HT-29 (cell line): ENCODE measurements at regions not wholly inside any gene's neighbourhood (a gene's known extent, or its start where the extent isn't known, plus 50 kb on each side); places are given as distances from the start of the nearest gene placed in this dataset.
"Not testable (repeated sequence)": the region's sequence is repeated elsewhere in the genome, so short reads cannot be mapped to it uniquely, and the experiment has no call there.

ENCODE experiments used
- DNase-seq: peaks from one replicate; pipeline ENCODE4 v3.0.0-alpha.2; 2015; ENCODE audit warnings: low spot score

DNA sequence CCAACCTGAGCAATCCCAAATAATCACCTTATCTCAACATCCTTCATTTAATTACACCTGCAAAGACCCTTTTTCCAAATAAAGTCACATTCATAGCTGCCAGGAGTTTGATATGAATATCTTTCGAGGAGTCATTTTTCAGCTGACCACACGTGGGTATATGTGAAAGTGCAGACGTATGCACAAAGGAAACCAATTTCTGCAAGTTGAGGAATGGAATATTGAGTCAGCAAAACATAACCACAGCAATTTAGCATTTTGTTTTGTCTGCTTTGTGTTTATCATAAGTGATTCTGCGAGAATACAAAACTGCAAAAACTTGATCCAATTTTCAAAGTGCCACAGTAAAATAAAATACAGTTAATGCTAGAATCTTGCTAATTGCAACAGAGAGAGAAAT is 295.9 kb downstream of the SUCLA2 start:
- DNase-seq, result no peak

DNA sequence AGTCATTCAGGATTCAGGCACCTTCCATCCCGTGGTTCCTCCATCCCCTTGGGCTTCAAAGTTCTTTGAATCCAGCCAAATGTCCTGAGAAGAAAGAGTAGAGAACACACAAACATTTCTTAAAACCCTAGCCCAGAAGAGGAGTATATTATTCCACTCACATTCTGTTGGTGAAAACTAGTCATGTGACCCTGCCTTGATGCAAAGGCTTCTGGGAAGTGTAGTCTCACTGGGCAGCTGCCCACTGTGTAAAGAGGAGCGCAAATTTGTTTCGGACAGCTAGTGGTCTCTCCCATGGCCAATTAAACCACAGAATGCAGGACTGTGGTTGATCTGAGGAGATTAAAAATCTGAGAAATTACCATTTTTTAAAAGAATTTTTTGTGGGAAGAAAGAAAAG is 304.4 kb downstream of the SUCLA2 start:
- no peak for DNase-seq

DNA sequence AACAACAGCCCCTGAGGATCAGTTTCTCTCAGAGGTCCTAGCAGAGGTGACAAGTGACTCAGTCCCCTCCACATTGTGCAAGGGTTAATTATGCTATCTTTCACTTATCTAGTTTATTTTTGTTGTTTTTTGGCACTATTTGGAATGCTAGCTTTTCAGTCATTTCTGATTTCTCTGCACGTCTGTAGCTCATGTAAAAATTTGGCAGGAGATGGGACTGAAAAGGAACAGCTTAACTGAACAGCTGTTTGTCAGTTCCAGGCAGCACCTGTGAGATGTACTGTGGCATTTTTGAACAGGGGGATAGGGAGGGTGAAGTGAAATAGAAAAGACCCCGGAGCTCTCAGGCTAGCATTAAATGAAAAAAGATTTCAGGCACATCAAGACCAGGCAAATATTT is 313.5 kb downstream of the SUCLA2 start:
- DNase-seq, result no peak

DNA sequence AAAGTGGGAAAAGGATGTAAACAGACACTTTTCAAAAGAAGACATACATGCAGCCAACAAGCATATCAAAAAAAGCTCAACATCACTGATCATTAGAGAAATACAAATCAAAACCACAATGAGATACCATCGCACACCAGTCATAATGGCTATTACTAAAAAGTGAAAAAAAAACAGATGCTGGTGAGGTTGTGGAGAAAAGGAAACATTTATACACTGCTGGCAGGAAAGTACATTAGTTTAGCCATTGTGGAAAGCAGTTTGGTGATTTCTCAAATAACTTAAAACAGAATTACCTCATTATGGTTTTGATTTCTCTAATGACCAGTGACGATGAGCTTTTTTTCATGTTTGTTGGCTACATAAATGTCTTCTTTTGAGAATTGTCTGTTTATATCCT is 315.9 kb downstream of the SUCLA2 start:
- DNase-seq, result not testable (repeated sequence)

DNA sequence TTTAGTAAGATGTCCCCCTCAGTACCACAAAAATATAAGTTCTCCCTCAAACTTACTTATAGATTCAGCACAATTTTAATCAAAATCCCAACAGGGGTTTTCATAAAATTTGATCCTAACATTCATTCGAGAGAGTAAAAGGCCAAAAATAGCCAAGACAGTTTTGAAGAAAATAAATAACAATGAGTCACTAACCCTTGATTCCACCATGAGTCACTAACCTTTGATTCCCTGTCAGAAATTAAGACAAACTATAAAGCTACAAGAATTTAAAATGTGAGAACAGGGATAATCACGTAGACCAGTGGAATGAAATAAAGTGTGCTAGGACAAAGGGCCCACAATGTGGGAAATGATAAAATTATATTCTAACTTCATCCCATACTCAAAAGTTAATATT is 320.3 kb downstream of the SUCLA2 start:
- peak; percentile 21 for DNase-seq

DNA sequence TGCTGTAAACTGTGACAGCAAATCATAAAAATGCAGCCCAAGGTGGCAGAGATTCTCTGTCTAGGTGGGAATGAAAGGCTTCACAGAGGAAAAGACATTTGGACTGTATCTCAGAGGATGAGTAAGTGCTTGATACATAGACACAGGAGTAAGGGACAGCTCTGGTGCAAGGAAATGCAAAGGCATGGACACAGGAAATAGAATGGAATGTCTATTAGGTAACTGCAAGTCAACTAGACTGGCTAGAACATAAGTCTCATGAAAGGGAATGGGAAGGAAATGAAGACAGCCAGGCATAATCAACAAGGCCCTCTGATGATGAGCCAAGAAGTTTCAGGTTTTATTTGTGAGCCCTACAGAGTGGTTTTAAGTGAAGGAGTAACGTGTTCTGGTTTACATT is 321.7 kb downstream of the SUCLA2 start:
- DNase-seq, result no peak

DNA sequence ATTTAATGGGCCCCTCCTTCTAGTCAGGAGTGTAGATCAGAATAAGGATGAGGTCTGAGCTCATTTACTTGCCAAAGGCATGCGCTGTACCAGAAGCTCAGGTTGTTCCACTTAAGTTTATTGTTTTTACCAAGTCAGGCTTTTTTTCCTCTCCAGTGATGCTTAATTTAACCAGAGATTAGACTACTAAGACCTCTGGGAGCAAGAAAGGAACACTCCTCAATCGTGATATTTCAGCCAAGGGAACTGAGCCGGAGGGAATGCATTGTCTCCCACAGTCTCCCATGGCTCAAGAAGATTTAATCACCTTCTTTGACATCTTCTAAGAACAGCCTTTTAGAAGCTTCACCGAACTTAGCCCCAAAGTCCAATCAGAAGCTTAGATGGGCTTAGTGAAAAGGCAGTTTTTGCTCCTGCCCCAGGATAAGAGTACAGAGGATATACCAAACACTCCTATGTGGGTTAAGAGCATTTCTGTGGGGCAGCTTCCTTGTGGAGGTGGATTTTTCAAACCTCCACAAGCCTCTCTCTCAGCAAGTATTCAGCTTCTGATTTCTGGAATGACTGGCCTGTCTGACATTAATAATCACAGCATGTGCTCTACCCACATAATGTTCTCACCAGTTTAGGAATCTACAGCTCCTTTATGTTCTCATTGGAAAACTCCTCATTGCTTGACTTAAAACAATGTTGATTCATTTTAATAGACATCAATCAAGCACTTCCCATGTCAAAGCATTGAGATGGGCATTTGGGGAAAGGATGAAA is 322.7 kb downstream of the SUCLA2 start:
- no peak for DNase-seq

DNA sequence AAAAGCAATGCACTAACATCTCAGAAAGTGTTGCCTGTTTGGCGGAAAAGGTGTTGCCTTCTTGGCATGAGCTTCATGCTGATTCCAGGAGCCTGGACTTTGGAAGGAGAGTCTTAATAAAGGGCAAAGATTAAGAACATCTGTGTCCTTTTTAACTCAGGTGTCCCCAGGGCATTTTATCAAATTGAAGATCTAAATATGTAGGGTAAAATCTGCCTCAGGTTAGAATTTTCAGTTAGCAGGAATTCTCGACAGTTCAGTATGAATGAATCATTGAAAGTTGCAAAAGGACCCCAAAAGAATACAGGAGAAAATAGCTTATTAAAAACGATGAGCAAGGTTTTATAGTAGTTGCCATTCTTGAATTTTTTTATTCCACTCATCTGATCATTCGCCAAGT is 325.2 kb downstream of the SUCLA2 start:
- DNase-seq, result no peak

DNA sequence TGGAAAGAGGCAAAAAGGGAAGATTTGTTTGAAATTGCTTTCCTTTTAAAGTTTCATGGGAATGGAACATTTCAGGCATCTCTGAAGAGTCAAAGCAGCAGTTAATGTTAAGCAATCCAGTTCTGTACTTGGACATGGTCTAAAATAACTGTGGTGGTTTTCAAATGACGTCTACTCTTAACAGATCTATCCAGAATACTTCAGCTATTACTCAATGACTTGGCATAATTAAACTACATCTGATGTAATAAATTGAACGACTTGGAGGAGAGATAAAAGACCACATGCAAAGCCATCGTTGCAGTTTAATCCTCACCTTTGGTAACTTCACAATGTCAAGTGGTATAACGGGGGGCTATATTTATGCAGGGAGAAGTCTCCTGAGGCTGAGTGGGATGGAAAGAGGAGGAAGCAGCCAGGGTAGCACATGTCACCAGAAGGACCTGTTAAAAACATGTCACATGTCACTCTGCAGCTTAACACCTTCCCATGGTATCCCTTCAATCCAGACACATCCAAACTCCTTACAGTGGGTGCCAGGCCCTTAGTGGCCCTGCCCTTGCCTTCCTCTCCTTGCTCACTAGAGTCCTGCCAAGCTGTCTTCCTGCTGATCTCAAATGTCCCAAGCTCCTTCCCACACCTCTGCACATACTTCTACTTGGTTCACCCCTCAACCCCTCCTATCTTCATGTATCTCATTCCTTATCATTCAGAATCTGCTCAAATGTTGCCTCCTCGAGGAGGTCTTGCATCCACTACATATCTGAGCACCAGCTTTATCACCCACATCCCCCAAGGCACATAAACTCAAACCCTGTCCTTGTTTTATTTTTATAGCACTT is 327.8 kb downstream of the SUCLA2 start:
- DNase-seq, result no peak

DNA sequence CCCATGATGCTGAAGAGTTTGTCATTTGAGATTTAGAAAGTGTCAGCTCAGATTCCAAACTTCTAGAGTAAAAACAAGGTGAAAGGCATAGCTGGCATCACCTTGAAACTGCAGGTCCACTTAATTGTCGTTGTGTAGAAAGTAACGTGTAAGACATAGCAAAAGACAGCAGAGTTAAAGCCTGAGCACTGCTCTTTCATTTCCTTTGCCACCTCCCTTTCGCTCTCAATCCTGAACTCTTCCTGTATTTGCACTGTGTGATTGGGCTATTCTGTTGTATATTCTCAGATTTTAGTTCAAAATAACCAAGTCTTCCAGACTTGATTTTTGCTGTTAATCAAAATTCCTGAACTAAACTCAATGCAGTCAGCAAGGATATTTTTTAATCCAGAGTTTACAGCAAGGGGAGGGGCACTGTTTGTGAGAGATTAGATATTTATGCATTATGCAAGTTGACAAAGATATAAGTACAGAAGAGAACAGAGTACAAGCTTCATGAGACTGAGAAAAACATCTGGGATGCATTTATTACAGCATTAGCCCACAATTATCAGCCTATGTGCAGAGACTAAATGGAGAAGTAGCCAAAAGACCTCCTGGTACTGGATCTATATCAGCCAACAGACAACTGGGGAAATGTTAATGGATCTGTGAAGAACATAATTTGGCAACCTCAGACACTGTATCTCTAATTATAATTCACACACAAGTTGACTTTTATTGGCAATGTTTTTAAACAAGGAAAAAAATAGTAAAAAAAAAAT is 328.6 kb downstream of the SUCLA2 start:
- no peak for DNase-seq

DNA sequence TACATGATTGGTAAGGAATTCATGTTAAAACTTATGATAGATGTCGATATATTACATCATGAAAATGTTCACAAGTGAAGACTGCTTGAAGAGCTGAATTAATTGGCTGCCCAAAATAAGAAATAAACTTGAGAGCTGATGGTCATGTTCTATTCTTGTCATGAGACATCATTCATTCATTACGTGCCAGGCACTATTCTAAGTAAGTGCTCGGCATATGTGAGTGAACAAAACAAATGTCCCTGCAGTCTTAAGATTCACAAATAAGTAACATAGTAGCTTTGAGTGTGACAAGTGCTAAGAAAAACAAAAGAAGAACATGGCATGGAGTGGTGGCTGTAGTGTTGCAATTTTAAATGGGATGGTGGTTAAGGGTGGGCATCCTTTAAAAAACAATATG is 329.3 kb downstream of the SUCLA2 start:
- no peak for DNase-seq

DNA sequence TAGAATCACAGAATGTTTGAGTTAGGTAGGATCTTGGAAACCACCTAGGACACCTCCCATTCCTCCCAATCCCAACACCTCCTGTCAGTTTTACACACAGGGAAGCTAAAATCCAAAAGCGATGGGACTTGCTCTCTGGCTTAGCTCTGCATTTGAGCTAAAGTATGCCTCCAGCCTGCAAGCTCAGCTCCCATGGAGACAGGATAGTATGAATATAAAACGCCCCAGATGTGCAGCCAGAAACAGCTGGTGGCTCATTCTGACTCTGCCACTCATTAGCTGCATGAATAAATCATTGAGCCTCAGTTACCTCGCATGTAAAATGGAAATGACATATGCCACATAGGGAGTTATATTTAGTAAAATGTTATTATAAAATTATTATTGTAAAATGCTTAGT is 336.0 kb downstream of the SUCLA2 start:
- DNase-seq, result no peak

DNA sequence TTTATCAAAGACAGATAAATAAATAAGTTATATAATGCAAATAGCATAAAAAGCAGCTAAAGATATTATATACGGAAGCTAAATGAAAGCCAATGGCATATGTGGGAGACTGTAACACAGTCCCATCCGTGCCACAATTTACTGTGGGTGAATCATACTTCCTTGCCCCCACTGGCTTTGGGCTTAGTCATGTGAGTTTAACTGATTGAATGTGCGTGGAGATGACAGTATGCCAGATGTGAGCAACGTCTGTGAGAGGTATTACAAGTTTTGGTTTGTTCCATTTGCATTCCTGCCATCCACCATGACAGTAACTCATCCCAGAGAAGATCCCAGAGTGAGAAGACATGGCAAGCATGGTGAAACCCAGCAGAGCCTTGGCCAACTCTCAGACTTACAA is 340.0 kb downstream of the SUCLA2 start:
- DNase-seq, result no peak

DNA sequence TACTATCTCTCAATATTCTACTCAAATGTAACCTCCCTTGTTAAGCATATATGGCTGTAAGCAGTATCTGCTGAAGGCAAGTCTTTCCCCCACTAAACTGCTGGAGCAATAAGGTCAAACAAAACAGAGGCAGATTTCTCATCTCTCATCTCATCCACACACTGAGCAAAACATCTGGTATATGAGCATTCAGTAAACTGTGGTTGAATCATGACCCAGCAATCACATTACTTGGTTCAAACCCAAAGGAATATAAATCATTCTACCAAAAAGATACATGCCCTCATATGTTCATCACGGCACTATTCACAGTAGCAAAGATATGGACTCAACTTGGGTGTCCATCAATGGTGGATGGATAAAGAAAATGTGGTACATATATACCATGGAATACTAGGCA is 344.4 kb downstream of the SUCLA2 start:
- DNase-seq, result no peak

DNA sequence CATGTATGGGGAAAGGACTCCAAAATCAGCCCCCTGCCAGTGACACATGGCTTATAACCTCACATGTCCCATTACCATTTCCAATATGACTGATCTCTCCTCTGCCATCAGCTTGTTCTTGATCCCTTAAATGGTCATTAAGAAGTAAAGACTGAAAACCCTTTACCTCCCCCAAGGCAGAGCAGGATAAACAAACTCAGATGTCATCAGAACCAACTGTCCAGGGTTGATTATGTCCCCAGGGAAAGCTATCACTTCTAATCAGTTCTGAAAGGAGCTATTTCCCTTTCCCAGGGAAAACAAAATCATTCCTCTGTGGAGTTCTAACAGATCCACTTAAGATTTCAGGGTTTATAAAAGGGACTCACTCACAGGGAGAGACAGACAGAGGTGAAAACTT is 350.9 kb downstream of the SUCLA2 start:
- no peak for DNase-seq

DNA sequence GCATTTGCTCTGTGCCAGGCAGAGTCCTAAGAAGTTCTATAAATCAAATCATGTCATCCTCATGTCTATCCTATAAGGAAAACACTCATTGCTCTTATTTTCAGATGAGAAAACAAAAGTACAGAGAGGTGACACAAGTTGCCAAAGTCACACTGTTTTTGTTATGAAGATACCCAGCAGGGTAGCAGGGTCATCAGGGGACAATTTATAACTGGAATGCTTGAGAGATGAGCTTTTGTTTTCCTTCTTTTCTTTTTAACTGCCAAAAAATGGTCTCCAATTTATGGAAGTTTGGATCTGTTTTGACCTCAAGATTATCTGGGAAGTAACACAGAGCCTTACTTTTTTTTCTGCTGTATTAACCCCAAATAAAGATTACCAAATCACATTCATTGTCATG is 354.1 kb downstream of the SUCLA2 start:
- no peak for DNase-seq

DNA sequence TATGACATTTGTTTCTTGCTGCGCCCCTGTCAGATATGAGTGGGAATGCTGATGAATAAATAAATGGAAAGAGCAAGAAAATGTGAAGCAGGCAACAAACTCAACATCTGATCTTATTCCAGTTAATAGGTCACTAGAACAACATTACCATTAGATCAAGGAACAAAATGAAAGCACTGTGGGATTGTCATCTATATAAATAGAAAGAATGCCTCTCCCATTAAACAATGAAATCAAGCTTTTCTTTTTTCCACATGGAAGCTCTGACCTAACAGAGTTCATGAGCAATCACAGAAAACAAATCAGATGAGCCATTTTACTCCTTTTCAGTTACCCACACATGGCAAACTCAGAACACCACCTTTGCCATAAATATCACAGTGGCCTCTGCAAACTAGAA is 354.8 kb downstream of the SUCLA2 start:
- DNase-seq, result no peak

DNA sequence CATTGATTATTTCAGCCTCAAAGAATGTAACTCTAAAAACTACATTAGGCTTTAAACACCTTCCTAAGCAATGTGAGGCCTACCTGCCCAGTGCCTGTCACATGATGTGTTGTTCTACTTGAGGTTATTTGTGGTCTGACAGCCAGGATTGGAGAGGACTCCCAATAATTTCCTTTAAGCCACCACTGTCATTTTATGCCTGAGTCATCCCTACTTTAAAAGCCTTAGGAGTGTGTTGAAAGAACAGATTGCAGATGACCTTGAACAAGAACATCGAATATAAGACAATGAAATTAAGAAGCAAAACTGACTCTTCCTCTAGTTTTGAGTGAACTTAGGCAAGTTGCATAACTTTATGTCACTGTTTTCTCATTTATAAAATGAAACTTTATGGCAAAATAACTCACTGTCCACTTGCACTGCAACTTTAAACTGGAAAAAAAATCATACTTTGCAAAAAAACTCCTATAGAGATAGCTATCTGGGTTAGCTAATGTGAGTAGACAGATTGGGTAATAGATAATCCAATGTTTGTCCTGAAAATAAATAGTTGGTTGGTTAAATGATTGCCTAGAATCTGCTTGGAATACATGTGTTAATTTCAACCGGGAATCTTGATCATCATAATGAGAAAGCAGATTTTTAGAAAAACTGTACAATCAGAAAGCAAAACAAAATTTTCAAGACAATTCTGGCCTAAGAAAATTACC is 361.2 kb downstream of the SUCLA2 start:
- no peak for DNase-seq

DNA sequence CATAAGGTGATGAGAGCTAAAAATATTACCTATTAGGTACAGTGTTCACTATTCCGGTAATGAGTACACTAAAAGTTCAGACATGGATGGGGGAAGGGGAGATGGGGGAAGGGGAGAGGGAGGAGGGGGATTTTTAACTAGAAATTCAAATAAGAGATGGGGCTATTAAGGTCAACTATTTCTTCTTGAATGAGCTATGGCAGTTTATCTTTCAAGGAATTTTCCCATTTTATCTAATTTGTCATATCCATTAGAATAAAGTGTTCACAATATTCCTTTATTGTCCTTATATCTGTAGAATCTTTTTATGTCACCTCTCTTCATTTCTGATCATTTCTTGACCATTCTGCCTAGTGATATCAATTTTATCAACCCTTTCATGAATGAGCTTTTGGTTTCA is 362.4 kb downstream of the SUCLA2 start:
- no peak for DNase-seq

DNA sequence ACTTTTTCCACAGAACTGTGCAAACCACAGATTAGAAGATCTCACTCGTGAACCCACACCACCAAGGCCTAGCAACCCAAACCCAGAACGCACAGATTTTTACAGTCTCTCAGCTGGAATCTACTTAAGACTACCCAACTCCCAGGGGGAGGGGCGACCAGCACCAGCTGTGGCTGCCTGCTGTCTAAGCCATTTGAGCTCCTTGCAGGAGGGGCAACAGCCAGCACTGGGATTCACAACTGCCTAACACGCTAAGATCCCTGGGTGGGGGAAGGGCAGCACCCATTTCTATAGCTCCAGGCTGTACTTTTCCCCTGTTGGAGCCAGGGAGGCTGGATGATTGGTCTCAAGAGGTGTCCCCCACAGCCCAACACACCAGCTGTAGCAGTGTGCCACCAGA is 368.8 kb downstream of the SUCLA2 start:
- DNase-seq, result no peak

DNA sequence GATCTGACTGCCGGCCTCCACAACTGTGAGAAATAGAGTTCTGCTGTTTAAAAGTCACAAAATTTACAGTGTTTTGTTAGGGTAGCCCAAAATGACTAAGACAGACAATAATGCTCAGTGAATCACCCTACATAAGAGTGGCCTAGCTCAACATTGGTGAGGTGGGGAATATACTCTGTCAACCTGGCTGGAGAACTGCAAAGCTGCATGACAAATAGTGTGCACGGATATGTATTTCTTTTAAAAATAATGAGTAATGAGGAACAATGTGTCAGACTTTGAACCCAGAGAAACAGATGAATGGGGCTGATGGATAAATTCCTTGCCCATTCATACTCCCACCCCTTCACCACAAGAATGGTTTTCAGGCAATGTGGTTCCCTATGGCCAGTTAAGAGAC is 372.4 kb downstream of the SUCLA2 start:
- DNase-seq, result no peak

DNA sequence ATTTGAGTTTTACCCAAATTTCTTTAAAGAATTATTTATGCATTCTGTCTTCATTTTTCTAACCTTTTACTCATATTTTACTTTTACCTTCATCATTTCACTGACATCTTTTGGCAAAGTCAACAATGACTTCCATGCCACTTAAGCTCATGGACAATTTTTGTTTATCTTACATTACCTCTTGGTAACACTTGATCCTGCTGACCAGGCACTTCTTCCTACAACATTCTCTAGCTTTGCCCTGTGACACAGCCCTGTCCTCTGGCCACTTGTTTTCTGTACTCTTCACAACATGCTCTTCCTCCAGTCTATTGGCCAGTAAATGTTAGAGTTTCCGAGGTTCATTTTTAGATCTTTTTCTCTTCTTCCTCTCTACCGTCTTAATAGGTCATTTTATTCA is 377.2 kb downstream of the SUCLA2 start:
- DNase-seq, result no peak
